Neural cell (in vitro differentiated cells): ENCODE measurements at regions not wholly inside any gene's neighbourhood (a gene's known extent, or its start where the extent isn't known, plus 50 kb on each side); places are given as distances from the start of the nearest gene placed in this dataset.

ENCODE experiments used
- EP300 ChIP-seq: fragments of 450-650 bp; conservative IDR thresholded peaks from 2 replicates; pipeline ENCODE4 v1.6.1; 2014; ENCODE audit warnings: antibody characterized with exemption, mild to moderate bottlenecking, moderate library complexity; ENCODE audit not compliant: poor library complexity, severe bottlenecking
- EZH2 ChIP-seq: fragments of 200-600, 300-800 bp; shearing (Covaris generic), sonication (generic); IDR thresholded peaks from 2 replicates; pipeline ENCODE4 v1.6.1; 2014; ENCODE audit warnings: antibody characterized with exemption, low read length, borderline replicate concordance, mild to moderate bottlenecking; ENCODE audit not compliant: insufficient read depth, poor library complexity, severe bottlenecking
- POLR2AphosphoS5 ChIP-seq: IDR thresholded peaks from 2 replicates; pipeline ENCODE4 v1.6.1; 2012
- SMC3 ChIP-seq: fragments of 450-650 bp; conservative IDR thresholded peaks from 2 replicates; pipeline ENCODE4 v1.6.1; 2014; ENCODE audit warnings: antibody characterized with exemption, mild to moderate bottlenecking, moderate library complexity; ENCODE audit not compliant: poor library complexity
- TF ChIP-seq, protein P1 (sequence below): fragments of 450-650 bp; IDR thresholded peaks from 2 replicates; pipeline ENCODE4 v1.5.1; 2014; ENCODE audit warnings: antibody characterized with exemption, mild to moderate bottlenecking, moderate library complexity; ENCODE audit not compliant: poor library complexity, severe bottlenecking
- TF ChIP-seq, protein P2 (sequence below): IDR thresholded peaks from 2 replicates; pipeline ENCODE4 v1.6.1; 2012; ENCODE audit warnings: borderline replicate concordance

DNA sequence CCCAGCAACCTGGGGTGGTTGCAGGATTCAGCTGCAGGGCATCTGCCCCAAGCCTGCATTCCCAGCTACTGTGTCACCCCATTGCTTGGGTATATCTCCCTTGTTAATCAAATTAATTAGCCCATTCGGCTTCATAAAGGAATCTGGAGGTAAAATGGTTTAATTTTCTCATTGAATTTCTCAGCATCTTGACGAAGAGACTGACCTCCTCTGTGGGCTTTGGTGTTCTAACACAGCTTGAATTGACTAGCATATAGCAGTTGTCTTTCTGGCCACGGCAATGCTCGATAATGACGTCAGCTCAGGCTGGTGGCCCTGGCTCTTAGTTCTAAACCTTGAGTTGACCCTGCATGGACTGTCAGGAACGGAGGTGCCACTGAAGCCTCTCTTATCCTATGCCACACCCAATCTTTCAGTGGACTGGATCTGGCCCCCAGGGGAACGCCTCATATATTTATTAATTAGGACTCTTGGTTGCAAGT, 72.4 kb downstream of the MSX2 start:
- no peak for TF ChIP-seq EZH2
- TF ChIP-seq, protein P1, sequence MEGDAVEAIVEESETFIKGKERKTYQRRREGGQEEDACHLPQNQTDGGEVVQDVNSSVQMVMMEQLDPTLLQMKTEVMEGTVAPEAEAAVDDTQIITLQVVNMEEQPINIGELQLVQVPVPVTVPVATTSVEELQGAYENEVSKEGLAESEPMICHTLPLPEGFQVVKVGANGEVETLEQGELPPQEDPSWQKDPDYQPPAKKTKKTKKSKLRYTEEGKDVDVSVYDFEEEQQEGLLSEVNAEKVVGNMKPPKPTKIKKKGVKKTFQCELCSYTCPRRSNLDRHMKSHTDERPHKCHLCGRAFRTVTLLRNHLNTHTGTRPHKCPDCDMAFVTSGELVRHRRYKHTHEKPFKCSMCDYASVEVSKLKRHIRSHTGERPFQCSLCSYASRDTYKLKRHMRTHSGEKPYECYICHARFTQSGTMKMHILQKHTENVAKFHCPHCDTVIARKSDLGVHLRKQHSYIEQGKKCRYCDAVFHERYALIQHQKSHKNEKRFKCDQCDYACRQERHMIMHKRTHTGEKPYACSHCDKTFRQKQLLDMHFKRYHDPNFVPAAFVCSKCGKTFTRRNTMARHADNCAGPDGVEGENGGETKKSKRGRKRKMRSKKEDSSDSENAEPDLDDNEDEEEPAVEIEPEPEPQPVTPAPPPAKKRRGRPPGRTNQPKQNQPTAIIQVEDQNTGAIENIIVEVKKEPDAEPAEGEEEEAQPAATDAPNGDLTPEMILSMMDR = no peak
- TF ChIP-seq POLR2AphosphoS5 = no peak
- TF ChIP-seq, protein P2, sequence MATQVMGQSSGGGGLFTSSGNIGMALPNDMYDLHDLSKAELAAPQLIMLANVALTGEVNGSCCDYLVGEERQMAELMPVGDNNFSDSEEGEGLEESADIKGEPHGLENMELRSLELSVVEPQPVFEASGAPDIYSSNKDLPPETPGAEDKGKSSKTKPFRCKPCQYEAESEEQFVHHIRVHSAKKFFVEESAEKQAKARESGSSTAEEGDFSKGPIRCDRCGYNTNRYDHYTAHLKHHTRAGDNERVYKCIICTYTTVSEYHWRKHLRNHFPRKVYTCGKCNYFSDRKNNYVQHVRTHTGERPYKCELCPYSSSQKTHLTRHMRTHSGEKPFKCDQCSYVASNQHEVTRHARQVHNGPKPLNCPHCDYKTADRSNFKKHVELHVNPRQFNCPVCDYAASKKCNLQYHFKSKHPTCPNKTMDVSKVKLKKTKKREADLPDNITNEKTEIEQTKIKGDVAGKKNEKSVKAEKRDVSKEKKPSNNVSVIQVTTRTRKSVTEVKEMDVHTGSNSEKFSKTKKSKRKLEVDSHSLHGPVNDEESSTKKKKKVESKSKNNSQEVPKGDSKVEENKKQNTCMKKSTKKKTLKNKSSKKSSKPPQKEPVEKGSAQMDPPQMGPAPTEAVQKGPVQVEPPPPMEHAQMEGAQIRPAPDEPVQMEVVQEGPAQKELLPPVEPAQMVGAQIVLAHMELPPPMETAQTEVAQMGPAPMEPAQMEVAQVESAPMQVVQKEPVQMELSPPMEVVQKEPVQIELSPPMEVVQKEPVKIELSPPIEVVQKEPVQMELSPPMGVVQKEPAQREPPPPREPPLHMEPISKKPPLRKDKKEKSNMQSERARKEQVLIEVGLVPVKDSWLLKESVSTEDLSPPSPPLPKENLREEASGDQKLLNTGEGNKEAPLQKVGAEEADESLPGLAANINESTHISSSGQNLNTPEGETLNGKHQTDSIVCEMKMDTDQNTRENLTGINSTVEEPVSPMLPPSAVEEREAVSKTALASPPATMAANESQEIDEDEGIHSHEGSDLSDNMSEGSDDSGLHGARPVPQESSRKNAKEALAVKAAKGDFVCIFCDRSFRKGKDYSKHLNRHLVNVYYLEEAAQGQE = no peak
- TF ChIP-seq SMC3 = no peak
- TF ChIP-seq EP300 = no peak
